ENCODE measurements at regions not wholly inside any gene's neighbourhood (a gene's known extent, or its start where the extent isn't known, plus 50 kb on each side); places are given as distances from the start of the nearest gene placed in this dataset.

DNA sequence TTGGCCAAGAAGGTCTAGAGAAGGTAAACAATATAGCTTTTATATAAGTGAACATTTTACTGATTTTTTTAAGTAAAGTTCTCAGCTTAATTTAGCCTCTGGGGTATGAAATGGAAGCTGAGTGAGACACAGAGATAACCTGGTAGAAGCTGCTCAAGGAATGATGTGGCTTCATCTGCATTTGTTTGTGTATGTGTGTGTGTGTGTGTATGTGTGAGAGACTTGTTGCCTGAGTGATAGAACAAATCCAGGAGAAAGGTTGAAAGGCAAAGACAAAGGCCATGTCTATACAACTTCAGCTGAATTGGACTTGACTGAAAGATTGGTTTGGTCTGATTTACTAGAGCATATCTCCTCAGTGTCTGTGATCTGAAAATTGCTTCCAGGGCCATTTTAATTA lies 63.6 kb downstream of the PCDH7 start:
- Histone ChIP-seq H3K4me2 (no peak overlapping the region), H3K4me1 (no peaks in the 10 kb centered on the region), H3K4me3 (no peak overlapping the region), H3K27ac (no peak overlapping the region), H3K9me3 (no peaks in the 10 kb centered on the region)
- FAIRE-seq, result no peak
- no peak for DNase-seq (ENCODE audit: low read depth in 1 of 2, low spot score in 1 of 2)
- ChIA-PET POLR2A (no interaction called here), CTCF (no interaction called here)
- no peak for TF ChIP-seq HOXA7 (CRISPR knock-in tag; IDR thresholded peaks at IDR 0.05)
- TF ChIP-seq, protein P1, sequence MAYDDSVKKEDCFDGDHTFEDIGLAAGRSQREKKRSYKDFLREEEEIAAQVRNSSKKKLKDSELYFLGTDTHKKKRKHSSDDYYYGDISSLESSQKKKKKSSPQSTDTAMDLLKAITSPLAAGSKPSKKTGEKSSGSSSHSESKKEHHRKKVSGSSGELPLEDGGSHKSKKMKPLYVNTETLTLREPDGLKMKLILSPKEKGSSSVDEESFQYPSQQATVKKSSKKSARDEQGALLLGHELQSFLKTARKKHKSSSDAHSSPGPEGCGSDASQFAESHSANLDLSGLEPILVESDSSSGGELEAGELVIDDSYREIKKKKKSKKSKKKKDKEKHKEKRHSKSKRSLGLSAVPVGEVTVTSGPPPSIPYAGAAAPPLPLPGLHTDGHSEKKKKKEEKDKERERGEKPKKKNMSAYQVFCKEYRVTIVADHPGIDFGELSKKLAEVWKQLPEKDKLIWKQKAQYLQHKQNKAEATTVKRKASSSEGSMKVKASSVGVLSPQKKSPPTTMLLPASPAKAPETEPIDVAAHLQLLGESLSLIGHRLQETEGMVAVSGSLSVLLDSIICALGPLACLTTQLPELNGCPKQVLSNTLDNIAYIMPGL (CRISPR knock-in tag; IDR thresholded peaks at IDR 0.05; ENCODE audit: borderline replicate concordance), result no peak
- TF ChIP-seq USF2 (IDR thresholded peaks at IDR 0.05), result no peak
- TF ChIP-seq KDM1A (IDR thresholded peaks at IDR 0.05; ENCODE audit: low read depth), result no peak
- TF ChIP-seq EP300 (IDR thresholded peaks at IDR 0.05), result no peak
- TF ChIP-seq RFX5 (IDR thresholded peaks at IDR 0.05), result no peak
- TF ChIP-seq POLR2AphosphoS2 (conservative IDR thresholded peaks at IDR 0.05; ENCODE audit: low read length), result no peak
- no peak for TF ChIP-seq NR3C1 (IDR thresholded peaks at IDR 0.05)
- TF ChIP-seq CBX8 (IDR thresholded peaks at IDR 0.05), result no peak
- no peak for TF ChIP-seq SMC3 (IDR thresholded peaks at IDR 0.05)
- TF ChIP-seq, protein P2, sequence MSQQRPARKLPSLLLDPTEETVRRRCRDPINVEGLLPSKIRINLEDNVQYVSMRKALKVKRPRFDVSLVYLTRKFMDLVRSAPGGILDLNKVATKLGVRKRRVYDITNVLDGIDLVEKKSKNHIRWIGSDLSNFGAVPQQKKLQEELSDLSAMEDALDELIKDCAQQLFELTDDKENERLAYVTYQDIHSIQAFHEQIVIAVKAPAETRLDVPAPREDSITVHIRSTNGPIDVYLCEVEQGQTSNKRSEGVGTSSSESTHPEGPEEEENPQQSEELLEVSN (IDR thresholded peaks at IDR 0.05; ENCODE audit: borderline replicate concordance, low read depth), result no peak
- TF ChIP-seq, protein P3, sequence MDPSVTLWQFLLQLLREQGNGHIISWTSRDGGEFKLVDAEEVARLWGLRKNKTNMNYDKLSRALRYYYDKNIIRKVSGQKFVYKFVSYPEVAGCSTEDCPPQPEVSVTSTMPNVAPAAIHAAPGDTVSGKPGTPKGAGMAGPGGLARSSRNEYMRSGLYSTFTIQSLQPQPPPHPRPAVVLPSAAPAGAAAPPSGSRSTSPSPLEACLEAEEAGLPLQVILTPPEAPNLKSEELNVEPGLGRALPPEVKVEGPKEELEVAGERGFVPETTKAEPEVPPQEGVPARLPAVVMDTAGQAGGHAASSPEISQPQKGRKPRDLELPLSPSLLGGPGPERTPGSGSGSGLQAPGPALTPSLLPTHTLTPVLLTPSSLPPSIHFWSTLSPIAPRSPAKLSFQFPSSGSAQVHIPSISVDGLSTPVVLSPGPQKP (IDR thresholded peaks at IDR 0.05; ENCODE audit: low read depth, low read length), result no peak
- no peak for TF ChIP-seq RARB (CRISPR knock-in tag; IDR thresholded peaks at IDR 0.05)
- no peak for ATAC-seq

DNA sequence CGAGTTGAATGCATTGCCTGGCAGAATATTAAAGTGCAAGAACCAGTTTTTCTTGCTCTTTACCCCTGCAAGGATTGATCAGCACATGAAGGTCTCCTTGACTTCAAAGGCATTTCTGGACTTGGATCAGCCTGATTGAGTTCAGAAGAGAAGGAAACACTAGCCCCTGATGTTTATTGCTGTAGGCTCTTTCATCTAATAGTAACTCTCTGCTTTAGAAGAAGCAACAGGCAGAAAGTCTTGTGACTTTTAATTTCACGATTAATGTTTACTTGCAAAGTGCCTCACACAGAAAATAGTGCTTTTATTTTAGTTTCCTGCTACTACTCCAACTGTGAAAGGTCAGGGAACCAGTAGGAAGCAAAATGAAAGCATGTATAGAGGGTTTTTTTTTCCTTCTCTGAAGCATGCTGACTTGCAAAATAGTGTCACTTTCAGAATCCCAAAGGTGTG lies 69.1 kb downstream of the PCDH7 start:
- DNase-seq (ENCODE audit: low read depth in 1 of 2, low spot score in 1 of 2) (no peak), ATAC-seq (no peak), FAIRE-seq (no peak)
- ChIA-PET POLR2A (no interaction called here), CTCF (no interaction called here)
- 4% methylated on average over 2 of the region's 2 CpGs for whole genome bisulfite sequencing (ENCODE audit: missing lambda C conversion rate)
- H3K4me3 ChIP-seq, result no peak overlapping the region
- no peak overlapping the region for H3K4me2 ChIP-seq
- no peaks in the 10 kb centered on the region for H3K9me3 ChIP-seq
- no peaks in the 10 kb centered on the region for H3K4me1 ChIP-seq
- H3K27ac ChIP-seq, result no peak overlapping the region
- TF ChIP-seq HOXB5 (CRISPR knock-in tag; IDR thresholded peaks at IDR 0.05) (no peak), PHF8 (IDR thresholded peaks at IDR 0.05; ENCODE audit: borderline replicate concordance, low read depth) (no peak), FOSL2 (IDR thresholded peaks at IDR 0.05) (no peak), FOSL2 (CRISPR knock-in tag; IDR thresholded peaks at IDR 0.05) (no peak), FOSB (CRISPR knock-in tag; IDR thresholded peaks at IDR 0.05) (no peak), JUN (IDR thresholded peaks at IDR 0.05) (no peak), RNF2 (IDR thresholded peaks at IDR 0.05; ENCODE audit: borderline replicate concordance, low read depth) (no peak), ZSCAN20 (CRISPR knock-in tag; IDR thresholded peaks at IDR 0.05) (no peak), MAFK (IDR thresholded peaks at IDR 0.05; ENCODE audit: partially characterized antibody) (no peak), TFCP2L1 (CRISPR knock-in tag; IDR thresholded peaks at IDR 0.05) (no peak), CBX2 (IDR thresholded peaks at IDR 0.05; ENCODE audit: borderline replicate concordance, low read depth) (no peak), RCOR1 (IDR thresholded peaks at IDR 0.05; ENCODE audit: low read depth, low read length) (no peak)
